Raji (cell line): ENCODE measurements at regions not wholly inside any gene's neighbourhood (a gene's known extent, or its start where the extent isn't known, plus 50 kb on each side); places are given as distances from the start of the nearest gene placed in this dataset.

Source experiments
- POLR2A ChIP-seq: IDR thresholded peaks from 2 replicates; pipeline ENCODE4 v1.6.1; 2011; ENCODE audit warnings: low read depth, low read length, control low read depth; ENCODE audit not compliant: insufficient read depth

- TF ChIP-seq POLR2A: no peak
Observed at GRCh38 chr2:144084114-144084661, 435.7 kb downstream of the ZEB2 start.

- no peak for TF ChIP-seq POLR2A
Observed at GRCh38 chr2:144083211-144083610, 436.7 kb downstream of the ZEB2 start.

GRCh38 chr2:144082777-144083176, 437.1 kb downstream of the ZEB2 start:
- TF ChIP-seq POLR2A: no peak

- TF ChIP-seq POLR2A: no peak
Observed at GRCh38 chr2:144082327-144082726, 437.6 kb downstream of the ZEB2 start.

GRCh38 chr2:144081272-144081671, 438.6 kb downstream of the ZEB2 start:
- TF ChIP-seq POLR2A: no peak

GRCh38 chr2:144079803-144080202, 440.1 kb downstream of the ZEB2 start:
- TF ChIP-seq POLR2A: no peak

- TF ChIP-seq POLR2A: no peak
Observed at GRCh38 chr2:144078802-144079724, 440.9 kb downstream of the ZEB2 start.

- TF ChIP-seq POLR2A: no peak
Observed at GRCh38 chr2:144078106-144078505, 441.8 kb downstream of the ZEB2 start.

- no peak for TF ChIP-seq POLR2A
Observed at GRCh38 chr2:144074450-144074849, 445.5 kb downstream of the ZEB2 start.

GRCh38 chr2:144071461-144071860, 448.5 kb downstream of the ZEB2 start:
- TF ChIP-seq POLR2A: no peak

- TF ChIP-seq POLR2A: no peak
Observed at GRCh38 chr2:144067506-144067905, 452.4 kb downstream of the ZEB2 start.

GRCh38 chr2:144063602-144064001, 456.3 kb downstream of the ZEB2 start:
- TF ChIP-seq POLR2A: no peak

- TF ChIP-seq POLR2A: no peak
Observed at GRCh38 chr2:144054911-144055310, 465.0 kb downstream of the ZEB2 start.

GRCh38 chr2:144052083-144052482, 467.8 kb downstream of the ZEB2 start:
- no peak for TF ChIP-seq POLR2A

- no peak for TF ChIP-seq POLR2A
Observed at GRCh38 chr2:144049137-144049536, 470.8 kb downstream of the ZEB2 start.

- no peak for TF ChIP-seq POLR2A
Observed at GRCh38 chr2:144048631-144049060, 471.3 kb downstream of the ZEB2 start.

GRCh38 chr2:144042751-144043150, 477.2 kb downstream of the ZEB2 start:
- no peak for TF ChIP-seq POLR2A

- no peak for TF ChIP-seq POLR2A
Observed at GRCh38 chr2:144041612-144042011, 478.3 kb downstream of the ZEB2 start.
